GM12891 (cell line): ENCODE measurements at regions not wholly inside any gene's neighbourhood (a gene's known extent, or its start where the extent isn't known, plus 50 kb on each side); places are given as distances from the start of the nearest gene placed in this dataset.

Source experiments
- POLR2A ChIP-seq: IDR thresholded peaks from 2 replicates; pipeline ENCODE4 v1.6.1; 2011; ENCODE audit warnings: low read depth, low read length, control low read depth
- POU2F2 ChIP-seq: IDR thresholded peaks from 2 replicates; pipeline ENCODE4 v1.6.1; 2011; ENCODE audit warnings: low read depth, mild to moderate bottlenecking, control low read depth, low read length, moderate library complexity

DNA sequence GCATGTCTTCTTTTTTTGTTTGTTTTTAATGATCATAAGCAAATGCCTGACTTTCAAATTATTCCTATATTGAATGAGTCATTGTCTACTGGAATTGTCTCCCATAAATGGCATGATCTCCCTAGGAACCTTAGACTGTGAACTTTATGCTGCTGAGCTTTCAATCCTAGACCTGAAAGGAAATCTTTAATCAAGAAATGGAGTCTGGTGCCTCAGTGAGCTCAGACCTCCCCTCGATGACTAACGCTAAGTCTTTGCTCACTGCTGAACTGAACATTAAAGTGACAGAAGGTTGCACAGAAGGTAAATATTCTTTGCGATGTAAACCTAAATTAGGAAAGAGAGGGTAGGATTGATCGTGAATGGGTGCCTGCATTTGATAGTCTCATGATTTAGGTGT lies 745.2 kb upstream of the WWC1 start:
- no peak for TF ChIP-seq POU2F2
- TF ChIP-seq POLR2A, result no peak
